ENCODE measurements at regions not wholly inside any gene's neighbourhood (a gene's known extent, or its start where the extent isn't known, plus 50 kb on each side); places are given as distances from the start of the nearest gene placed in this dataset.

- no peak for TF ChIP-seq CTCF (conservative IDR thresholded peaks at IDR 0.05; ENCODE audit: low read depth, low read length)
- no peak for TF ChIP-seq ELK1 (IDR thresholded peaks at IDR 0.05; ENCODE audit: borderline replicate concordance, low read depth, low read length)
- no peak for TF ChIP-seq RAD21 (IDR thresholded peaks at IDR 0.05; ENCODE audit: low read length)
- no peak for TF ChIP-seq POLR2A (IDR thresholded peaks at IDR 0.05; ENCODE audit: low read depth, low read length)
- TF ChIP-seq CEBPB (IDR thresholded peaks at IDR 0.05; ENCODE audit: low read depth, low read length) = no peak
- TF ChIP-seq MXI1 (IDR thresholded peaks at IDR 0.05; ENCODE audit: borderline replicate concordance, low read depth, low read length) = no peak
- no peak for TF ChIP-seq RCOR1 (IDR thresholded peaks at IDR 0.05; ENCODE audit: insufficient replicate concordance, low read length)
- TF ChIP-seq CHD1 (IDR thresholded peaks at IDR 0.05; ENCODE audit: low read depth, low read length) = no peak
- no peak for TF ChIP-seq USF2 (IDR thresholded peaks at IDR 0.05; ENCODE audit: low read depth, low read length)
- no peak for TF ChIP-seq FOS (IDR thresholded peaks at IDR 0.05; ENCODE audit: low read depth, low read length)
- TF ChIP-seq NFE2L2 (IDR thresholded peaks at IDR 0.05; ENCODE audit: low read depth, low read length) = no peak
- TF ChIP-seq MAZ (IDR thresholded peaks at IDR 0.05; ENCODE audit: borderline replicate concordance, low read depth, low read length) = no peak
- no peak for TF ChIP-seq SMC3 (IDR thresholded peaks at IDR 0.05; ENCODE audit: low read depth, low read length)
Measured at GRCh38 chr4:187865914-187866313, 129.7 kb upstream of the ZFP42 start.
